ENCODE measurements at regions not wholly inside any gene's neighbourhood (a gene's known extent, or its start where the extent isn't known, plus 50 kb on each side); places are given as distances from the start of the nearest gene placed in this dataset.

DNA sequence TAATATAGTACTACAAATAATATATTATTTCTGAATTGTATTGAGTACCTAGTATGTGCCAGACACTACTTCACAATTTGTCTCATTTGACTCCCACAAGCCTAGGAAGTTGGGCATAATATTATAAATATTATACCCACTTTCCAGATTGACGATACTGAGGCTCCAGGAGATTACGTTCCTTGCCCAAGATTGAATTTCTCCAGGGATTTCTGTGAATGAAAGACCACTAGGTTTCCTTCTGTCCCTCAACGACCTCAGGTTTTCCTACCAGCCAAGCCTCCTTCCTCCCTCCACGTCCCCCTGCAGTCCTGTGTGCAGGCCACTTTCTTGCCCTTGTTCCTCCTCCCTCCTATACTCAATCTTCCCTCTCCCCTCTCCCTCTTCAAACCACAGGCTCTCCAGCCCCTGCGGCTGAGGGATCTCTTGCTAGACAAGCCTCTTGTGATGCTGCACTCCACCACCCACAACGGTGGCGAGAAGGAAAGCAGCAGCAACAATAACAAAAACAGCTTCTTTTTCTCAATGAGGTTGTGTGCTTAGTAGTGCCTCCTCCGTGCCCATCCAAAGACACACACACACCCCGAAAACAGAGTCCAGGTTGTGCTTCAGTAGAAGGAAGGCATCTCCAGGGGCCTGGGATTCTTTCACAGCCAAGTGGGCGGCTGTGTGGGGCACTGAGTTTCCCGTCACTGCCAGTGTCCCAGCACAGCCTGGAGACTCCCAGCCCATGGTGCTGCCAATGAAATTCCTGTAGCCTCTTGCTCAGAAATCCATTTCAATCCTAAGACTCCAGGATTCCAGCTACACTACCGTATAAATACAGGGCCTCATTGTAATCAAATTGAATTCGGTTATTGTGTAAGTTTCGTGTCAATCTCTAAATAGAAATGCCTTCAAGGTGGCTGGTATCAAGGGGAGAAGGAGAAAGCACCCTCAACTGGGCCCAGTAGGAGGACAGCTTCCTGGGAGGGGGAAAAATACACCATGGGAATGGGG is 94.4 kb downstream of the NCR2 start:
- no peak for DNase-seq

DNA sequence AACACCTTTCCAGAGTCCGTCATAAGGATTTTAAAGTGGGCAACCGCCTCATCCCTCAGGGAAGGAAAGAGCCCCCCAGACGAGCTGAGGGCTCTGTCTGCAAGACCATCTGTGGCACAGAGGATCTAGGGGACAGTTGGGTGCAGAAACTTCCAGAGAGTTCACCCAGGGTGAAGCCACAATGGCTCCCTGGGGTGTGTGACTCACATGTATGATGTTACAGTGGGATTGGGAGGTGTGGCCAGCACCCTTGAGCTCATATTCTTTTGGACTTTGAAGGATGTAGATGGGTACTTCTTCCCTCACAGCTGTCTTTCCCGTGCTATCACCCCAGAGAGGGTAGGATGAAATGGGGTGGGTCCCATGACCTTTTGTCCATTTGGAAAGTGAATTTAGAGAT is 95.5 kb downstream of the NCR2 start:
- no peak for DNase-seq

DNA sequence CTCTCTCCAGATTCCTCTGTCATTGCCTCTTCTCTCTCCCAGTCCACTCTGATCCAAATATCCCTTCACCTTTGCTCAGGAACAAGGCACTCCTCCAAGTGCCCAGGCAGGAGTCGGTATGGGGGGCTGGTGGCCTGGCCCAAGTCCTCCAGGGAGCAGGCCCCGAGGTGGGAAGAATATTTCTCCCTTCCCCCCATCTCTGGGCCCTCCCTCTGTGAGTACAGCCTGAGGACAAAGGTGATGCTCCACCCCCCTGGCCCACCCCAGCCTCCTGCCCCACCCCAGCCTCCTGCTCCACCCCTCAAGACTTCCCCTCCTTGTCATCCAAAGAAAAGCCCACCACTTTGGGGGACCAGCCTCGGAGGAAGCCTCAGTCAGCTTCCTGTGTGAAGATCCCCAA is 96.9 kb downstream of the NCR2 start:
- no peak for DNase-seq

DNA sequence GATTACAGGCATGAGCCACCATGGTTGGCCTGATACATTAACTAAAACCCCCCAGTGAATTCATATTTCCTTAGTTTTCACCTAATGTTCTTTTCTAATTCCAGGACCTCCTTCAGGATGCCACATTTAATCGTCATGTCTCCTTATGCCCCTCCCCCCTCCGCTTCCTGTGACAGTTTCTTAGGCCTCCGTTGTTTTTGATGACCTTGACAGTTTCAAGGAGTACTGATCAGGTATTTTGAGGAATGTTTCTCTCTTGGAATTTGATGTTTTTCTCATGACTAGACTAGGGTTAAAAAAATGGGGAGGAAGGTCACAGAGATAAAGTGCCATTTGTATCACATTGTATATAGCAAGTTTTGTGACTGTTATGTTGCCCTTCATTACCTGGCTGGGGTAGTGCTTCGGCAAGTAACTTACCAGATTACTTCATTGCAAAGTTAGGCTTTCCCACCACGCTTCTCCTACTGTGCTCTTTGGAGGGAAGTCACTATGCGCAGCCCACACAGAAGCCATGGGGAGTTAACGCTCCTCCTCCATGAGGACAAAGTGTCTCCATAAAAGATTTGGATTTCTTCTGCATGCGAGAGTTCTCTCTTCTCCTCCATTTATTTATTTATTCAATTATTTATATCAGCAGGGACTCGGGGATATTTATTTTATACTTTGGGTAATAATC is 99.5 kb downstream of the NCR2 start:
- DNase-seq, result no peak

DNA sequence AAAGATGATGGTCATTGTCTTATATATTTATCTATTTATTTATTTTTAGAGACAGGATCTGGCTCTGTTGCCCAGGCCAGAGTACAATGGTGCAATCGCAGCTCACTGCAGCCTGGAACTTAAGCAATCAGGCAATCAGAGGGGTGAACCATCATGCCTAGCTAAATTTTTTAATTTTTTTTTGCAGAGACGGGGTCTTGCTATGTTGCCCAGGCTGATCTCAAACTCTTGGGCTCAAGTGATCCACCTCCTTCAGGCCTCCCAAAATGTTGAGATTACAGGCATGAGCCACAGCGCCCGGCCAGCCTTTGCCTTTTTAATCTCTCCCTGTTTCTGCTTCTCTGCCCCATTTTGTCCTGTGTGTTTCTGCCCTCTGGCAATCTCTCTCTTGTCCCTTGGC is 102.2 kb downstream of the NCR2 start:
- DNase-seq, result no peak

DNA sequence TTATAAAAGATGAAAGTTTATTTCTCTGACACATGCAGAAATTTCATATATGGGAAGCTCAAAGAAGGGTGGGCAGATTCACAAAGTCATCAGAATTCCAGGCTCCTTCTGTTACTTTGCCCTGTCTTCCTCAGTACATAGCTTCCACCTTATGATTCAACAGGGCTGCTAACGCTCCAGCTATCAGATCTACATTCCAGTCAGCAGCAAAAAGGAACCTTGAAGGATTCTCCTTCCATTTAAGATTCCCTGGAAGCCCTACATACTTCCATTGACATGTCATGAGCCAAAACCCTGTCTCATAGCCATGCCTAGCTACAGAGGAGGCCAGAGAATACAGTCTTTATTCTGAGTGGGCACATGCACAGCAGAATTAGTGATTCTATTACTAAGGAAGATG is 103.3 kb downstream of the NCR2 start:
- DNase-seq, result no peak

DNA sequence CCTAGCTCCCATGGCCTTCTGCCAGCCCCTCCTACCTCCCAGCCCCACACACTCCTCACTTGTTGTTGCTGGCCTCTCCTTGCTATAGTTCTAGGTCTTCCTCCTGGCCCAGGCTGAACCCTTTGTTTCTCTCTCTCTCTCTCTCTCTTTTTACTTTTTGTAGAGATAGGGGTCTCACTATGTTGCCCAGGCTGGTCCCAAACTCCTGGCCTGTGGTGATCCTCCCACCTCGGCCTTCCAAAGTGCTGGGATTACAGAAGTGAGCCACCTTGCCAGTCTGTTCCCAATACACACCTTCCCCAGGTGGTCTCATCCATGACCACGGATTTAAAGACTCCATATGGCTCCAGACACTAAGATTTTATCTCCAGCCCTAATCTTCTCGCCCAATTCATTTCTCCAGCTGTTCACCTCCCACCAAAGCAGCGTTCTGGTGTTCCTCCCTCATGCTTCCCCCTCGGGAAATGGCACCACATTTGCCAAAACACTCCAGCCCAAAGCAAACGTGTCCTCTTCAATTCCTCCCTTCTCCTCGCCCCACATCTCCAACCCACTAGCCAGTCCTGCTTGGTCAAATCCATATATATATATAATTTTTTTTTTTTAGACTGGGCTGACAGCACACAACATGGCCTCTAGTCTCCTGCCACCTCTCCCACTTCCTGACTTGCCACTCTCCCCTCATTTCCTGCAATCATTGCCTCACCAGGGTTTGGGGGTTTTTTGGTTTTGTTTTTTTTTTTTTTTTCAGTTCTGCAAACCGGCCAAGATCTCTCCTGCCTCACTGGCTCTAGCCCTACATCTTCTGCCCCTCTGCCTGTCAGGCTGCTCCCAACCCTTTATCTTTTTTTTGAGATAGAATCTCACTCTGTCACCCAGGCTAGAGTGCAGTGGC is 104.4 kb downstream of the NCR2 start:
- no peak for DNase-seq

DNA sequence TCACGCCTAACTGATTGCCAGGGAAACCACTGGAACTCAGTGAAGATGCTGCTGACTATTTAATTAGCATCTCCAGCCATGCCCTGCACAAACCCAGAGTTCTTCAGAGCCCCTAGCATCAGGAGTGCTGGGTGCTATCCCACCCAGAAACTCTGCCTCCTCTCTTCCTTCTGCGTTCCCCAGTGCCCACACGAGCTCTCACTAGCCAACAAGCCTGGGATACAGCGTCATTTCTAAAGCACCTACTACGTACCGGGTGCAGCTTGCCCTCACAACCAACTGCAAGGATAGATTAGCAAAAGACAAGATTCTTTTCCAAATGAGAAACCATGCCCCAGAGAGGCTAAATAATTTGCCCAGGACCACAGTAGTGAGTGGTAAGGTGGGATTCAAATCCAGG is 105.2 kb upstream of the FOXP4 start:
- no peak for DNase-seq

DNA sequence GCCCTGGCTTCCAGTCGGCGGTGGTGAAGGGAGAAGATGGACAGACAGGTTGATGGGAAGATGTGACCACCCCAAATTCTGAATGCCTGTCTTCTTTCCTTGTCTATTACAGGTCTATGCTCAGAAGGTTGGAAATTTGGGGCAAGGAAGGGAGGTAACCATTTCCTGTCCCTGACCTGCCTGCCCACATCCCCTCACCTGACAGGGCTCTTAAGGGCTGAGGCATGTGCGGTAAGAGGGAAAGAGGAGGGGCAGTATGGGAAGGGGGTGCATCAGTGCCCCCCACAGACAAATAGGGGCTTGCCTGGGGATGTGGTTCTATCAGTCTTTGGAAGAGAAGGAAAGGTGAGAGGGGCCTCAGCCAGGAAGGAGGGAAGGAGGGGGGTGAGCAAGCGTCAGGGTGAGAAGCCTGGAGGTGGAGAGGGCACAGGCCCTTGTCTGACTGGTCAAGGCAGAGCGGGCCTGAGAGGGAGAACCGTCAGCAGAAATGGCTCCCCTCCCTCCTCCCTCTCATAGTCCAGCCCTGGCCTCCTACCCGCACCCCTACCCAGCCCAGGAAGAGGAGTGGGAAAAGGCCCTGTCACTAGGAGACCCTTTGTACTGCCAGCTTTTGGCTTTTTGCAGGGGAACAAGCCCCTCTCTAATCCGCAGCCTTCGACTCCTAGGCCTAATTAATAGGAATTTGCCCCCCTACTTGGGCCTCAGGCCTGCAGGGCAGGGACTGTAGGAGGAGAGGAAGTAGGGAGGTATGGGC is 104.4 kb upstream of the FOXP4 start:
- DNase-seq, result no peak

DNA sequence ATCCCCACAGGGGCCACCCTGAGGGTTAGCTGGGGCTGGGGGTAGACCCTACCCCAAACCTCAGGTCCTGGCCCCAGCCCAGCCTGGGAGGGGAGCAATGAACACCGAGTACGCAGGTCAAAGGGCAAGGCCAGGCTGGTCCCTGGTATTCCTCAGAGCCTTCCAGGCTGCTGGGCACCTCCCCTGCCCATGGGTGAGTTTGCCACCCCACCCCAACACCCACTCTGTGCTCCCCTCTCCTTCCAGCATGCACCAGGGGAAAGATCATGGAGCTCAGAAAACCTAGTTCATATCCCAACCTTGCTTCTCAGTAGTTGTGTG is 103.9 kb upstream of the FOXP4 start:
- no peak for DNase-seq

DNA sequence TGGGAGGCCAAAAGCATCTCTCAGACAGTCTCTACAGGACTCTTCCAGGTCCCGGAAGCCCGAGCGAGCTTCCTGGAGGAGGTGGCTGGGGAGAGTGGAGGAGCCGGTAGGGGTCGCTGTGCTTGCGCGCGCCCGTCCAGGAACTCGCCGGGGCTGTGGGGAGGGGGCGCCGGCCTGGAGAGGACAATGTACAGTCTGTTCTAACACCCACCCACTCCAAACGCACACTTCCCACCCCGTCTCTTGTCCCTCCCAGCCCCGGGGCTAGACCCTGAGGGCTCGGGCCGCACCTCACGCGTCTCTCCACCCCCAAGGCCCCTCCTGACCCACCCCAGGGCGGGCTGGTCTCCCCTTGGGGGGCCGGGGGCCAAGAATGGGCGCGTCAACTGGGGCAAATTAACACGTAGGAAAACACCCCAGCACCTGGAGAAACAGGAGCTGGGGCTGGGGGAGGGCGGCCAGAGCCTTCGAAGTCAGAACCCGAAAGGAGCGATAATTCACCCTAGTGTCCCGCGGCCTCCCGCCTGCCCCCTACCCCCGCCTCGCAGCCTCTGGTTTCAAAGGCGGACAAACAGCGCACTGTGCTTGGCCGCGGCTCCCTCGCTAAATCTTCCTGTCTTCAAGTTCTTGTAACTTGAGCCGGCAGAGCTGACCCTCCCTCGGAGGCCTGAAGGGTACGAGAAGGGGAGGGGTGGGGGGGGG is 103.2 kb upstream of the FOXP4 start:
- no peak for DNase-seq

DNA sequence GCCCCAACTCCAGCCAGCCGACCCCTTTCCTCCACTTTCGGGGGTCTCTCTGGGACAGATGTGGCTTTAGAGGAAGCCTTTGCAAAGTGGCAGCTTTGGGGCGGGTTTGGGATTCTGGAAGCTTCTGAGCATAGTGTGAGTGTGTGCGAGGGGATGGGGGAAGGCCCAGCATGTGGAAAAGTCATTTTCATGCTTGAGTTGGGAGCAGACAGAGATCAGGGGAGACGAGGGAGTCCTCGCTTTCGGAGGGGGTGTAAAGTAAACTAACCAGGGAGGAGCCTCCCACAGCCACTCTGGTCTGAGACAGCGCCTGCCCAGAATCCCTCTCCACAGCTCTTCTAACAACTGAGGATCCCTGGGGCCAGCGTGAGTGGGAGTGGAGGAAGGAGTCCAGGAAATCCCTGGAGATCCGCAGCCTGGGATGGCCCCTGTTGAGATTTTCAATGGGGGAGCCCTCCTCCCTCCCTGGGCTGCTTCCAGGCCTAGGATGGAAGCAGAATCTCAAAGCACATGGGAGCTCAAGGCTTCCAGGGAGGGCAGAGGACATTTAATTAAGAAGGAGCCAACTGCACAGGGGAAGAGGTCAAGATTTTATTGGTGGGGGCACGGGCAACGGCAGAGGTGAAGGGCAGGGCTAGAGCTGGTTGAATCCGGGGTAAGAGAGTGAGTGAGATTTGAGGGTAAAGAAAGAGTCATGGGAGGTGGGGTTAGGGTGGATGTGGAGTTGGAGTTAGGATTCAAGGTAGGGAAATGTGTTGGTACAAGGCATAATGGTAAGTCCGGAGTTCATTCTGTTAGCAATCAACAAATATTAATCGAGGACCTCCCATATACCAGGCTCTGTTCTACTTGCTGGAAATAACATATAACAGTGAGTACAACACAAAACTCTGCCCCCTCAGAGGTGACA is 102.3 kb upstream of the FOXP4 start:
- no peak for DNase-seq

DNA sequence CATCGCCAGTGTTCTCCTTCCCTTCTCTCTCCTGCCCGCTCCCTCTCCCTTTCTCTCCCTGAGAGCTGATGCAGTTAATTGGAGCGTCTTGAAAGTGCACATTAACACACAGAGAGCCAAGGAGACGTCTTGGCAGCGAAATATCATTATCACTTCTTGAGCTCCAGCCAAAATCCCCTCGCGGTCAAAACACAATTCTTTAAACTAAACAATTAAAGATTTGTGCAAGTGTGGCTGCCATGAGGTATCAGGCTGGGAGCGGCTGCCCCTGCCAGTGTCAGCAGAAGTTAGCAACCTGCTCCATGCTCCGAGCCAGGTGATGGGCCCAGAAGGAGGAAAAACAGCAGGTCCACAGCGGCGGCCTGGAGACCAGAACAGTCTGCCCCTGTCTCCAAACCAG is 100.9 kb upstream of the FOXP4 start:
- DNase-seq, result no peak

DNA sequence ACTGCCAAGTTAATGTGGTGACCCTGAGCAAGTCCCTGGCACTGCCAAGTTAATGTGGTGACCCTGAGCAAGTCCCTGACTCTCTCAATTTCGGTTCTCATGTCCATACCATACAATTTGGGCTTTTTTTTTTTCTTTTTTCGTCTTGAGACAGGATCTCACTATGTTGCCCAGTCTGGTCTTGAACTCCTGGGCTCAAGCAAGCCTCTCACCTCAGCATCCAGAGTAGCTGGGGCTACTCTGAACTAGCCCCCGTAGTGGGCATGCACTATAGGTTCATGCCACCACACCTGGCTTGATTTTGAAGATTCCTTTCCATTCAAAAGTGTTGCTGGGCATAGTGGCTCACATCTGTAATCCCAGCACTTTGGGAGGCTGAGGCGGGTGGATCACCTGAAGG is 100.0 kb upstream of the FOXP4 start:
- no peak for DNase-seq

DNA sequence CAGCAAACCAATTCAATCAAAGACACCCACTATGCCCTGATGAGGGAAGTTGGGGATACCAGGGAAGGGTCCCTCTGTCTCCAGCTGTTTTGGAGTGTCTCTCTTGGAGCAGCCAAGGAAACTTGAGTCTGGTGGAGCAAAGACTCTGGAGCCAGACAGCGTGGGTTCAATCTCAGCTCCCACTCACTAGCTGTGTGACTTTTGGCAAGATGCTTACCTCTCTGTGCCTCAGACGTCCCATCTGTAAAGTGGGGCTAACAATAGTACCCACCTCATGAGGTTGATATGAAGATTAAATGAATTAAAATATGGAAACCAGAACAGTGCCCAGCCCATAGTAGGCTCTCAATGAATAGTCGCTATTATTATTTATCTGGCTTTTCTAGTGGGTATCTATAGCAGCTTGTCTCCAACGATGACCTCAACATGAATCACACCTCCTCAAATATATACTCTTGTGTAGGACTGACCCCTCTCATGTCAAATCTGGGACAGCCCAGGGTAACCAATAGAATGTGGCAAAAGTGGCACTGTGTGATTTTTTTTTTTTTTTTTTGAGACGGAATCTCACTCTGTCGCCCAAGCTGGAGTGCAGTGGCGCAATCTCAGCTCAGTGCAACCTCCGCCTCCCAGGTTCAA is 99.2 kb upstream of the FOXP4 start:
- no peak for DNase-seq

DNA sequence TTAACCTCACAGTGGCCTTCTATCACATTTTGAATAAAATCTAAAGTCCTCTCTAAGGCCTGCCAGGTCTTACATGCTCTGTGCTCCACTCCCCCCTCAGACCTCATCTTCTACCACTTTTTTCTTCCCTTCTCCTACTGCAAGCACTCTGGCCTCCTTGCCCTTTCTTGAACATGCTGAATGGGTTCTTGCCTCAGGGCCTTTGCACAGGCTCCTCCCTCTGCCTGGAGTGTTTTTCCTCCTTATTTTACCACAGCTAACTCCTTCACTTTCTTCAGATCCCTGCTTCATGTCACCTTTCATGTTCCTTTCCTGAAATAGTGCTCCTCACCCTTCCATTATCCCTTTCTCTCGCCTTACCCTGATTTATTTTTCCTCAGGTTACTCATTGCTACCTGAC is 97.9 kb upstream of the FOXP4 start:
- DNase-seq, result no peak

DNA sequence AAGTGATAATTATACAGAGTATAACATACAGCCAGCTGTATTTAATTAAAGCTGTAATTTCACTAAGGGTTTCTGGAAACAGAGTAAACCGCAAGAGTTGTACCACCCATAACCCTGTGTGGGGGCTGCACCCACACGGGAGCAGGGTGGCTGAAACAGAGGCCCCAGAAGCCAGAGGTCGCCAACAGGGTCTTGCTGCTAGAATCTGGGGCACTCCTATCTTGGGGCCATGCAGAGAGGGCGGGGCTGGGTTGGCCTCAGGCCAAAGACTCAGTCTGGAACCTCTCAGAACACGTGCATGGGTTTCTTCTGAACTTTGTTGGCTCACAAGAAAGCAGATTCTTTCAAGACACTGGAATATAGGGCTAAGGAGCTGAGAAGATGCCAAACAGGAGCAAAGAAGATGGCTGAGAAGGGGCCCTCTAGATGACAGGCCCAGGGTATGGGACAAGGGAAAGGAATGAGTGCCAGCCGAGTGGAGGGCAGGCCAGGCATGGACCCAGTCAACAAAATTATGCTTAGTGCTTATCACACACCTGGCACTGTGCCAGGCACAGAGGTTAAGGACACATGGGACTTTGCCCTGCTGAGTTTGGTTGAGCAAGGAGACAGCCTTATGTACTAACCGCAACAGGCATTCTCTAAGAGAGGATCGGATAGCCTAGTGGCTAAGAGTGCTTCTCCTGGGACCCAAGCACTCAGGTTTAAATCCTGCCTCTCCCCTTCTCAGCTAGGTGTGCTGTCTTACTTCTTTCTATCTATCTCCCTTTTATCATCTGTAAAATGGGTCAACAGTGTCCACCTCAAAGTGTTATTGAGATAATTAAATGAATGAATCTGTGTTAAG is 96.6 kb upstream of the FOXP4 start:
- no peak for DNase-seq

DNA sequence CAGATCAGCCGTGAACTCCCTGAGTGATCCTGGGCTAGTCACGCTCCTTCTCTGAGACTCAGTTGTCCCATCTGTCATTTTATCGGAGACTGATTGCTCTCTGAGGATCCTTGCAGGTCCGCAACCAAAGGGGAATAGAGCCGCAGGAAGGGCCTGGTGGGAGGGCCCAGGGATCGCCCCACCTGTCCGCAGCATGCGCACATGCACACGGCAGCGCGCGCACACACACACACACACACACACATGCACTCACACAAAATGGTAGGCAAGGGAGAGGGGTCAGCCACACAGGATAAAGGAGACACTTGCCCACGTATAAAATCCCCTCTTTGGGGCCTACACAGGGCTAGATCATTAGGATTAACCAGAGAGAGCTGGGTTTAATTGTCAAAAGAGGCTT is 95.6 kb upstream of the FOXP4 start:
- DNase-seq, result no peak

DNA sequence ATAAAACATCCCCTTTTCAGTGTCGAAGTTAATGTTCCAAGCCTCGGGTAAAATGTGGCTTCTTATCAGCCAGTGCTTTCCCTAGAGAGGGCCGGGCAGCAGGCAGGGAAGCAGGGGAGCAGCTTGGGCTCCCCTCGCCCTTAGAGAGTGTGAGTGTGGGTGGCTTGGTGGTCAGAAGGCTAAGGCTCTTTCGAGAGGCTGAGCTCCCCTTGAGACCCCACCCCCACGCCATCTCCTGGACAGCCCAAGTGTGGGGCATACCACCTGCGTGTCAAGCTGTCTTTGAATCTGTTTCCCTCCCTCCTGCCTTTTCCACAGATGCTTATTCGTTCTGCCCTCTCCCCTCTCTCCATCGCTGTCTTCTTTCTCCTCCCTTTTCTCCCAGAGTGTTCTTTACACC is 95.1 kb upstream of the FOXP4 start:
- DNase-seq, result no peak
